ENCODE measurements at regions not wholly inside any gene's neighbourhood (a gene's known extent, or its start where the extent isn't known, plus 50 kb on each side); places are given as distances from the start of the nearest gene placed in this dataset.

- TF ChIP-seq EZH2 (IDR thresholded peaks at IDR 0.05; ENCODE audit: low read length, unreplicated experiment) (no peak), EZH2phosphoT487 (IDR thresholded peaks at IDR 0.05; ENCODE audit: borderline replicate concordance, low read length) (no peak)
- TF ChIP-seq, protein P1, sequence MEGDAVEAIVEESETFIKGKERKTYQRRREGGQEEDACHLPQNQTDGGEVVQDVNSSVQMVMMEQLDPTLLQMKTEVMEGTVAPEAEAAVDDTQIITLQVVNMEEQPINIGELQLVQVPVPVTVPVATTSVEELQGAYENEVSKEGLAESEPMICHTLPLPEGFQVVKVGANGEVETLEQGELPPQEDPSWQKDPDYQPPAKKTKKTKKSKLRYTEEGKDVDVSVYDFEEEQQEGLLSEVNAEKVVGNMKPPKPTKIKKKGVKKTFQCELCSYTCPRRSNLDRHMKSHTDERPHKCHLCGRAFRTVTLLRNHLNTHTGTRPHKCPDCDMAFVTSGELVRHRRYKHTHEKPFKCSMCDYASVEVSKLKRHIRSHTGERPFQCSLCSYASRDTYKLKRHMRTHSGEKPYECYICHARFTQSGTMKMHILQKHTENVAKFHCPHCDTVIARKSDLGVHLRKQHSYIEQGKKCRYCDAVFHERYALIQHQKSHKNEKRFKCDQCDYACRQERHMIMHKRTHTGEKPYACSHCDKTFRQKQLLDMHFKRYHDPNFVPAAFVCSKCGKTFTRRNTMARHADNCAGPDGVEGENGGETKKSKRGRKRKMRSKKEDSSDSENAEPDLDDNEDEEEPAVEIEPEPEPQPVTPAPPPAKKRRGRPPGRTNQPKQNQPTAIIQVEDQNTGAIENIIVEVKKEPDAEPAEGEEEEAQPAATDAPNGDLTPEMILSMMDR (conservative IDR thresholded peaks at IDR 0.05; ENCODE audit: low read depth, low read length): no peak
These were observed 419.6 kb upstream of the CPEB2 start for GRCh38 chr4:14582677-14583076.
